Prostate gland (tissue), 2 donors: ENCODE measurements at regions not wholly inside any gene's neighbourhood (a gene's known extent, or its start where the extent isn't known, plus 50 kb on each side); places are given as distances from the start of the nearest gene placed in this dataset.

ENCODE experiments used
- DNase-seq: peaks from one replicate; pipeline ENCODE4 v3.0.0-alpha.2; 2019; ENCODE audit warnings: low spot score
- H3K27ac ChIP-seq, 2 donors: fragments of 200-600 bp; sonication (generic); 2 replicates each; pipeline ENCODE4 v1.5.1; 2017 to 2019
- H3K27me3 ChIP-seq: fragments of 200-600 bp; sonication (generic); replicated peaks from 2 replicates; pipeline ENCODE4 v1.5.1; 2019; ENCODE audit not compliant: insufficient read depth
- H3K36me3 ChIP-seq, 2 donors: fragments of 200-600 bp; sonication (generic); 1 replicate in 1 of 2; 2 replicates in 1 of 2; pipeline versions ENCODE4 v1.5.1 to v1.8.1; 2017 to 2019
- H3K4me1 ChIP-seq: fragments of 200-600 bp; sonication (generic); replicated peaks from 2 replicates; pipeline ENCODE4 v1.5.1; 2019
- H3K4me3 ChIP-seq, 2 donors: fragments of 200-600 bp; sonication (generic); 2 replicates each; pipeline ENCODE4 v1.5.1; 2017 to 2019
- H3K9me3 ChIP-seq: fragments of 200-600 bp; sonication (generic); 2 replicates; pipeline ENCODE4 v1.5.1; 2017
- POLR2A ChIP-seq: fragments of 450-650 bp; IDR thresholded peaks from one replicate; pipeline ENCODE4 v1.6.1; 2016; ENCODE audit warnings: antibody characterized with exemption, mild to moderate bottlenecking
- POLR2AphosphoS5 ChIP-seq: sonication (generic); formaldehyde crosslinking; IDR thresholded peaks from one replicate; pipeline ENCODE4 v1.6.1; 2017; ENCODE audit warnings: antibody characterized with exemption
- WGBS: methylation state at CpG from one replicate; pipeline ENCODE4 v1.1.5; 2018; 5-methylcytosine and 5-hydroxymethylcytosine counted together
- intact Hi-C: fragments of 100-400 bp; cut with DNase I; formaldehyde crosslinking; loops from one replicate; pipeline ENCODE4 v1.14.2; 2022
- TF ChIP-seq, protein P1 (sequence below), 4 experiments: fragments of 200-600 bp in 2 of 4; fragments of 450-650 bp in 2 of 4; sonication (generic) in 2 of 4; IDR thresholded peaks; 1 replicate in 3 of 4; 2 replicates in 1 of 4; pipeline ENCODE4 v1.5.1; 2016 to 2019; ENCODE audit warnings: antibody characterized with exemption in 4 of 4, mild to moderate bottlenecking in 2 of 4, moderate library complexity in 2 of 4

DNA sequence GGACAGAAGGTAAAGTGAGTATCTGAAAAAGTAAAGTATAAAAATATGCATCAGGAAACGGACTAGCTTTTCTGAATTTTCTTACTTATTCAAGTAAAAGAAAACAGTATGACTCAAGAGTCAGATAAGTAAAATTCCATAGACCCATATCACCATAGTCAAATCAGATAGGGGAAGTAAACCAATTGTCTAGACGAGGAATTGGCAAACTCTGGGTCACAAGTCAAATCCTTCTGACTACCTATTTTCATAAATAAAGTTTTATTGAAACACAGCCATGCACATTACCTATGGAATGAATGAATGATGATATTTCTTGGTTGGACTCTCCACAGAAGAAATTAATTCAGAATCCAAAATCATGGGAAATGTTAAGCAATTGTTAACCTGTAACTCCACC is 59.1 kb upstream of the TMC1 start:
- 82% methylated on average over 2 of the region's 2 CpGs for WGBS
- Histone ChIP-seq H3K27me3 (no peaks in the 10 kb centered on the region), H3K9me3 (no peaks in the 10 kb centered on the region), H3K27ac (no peak overlapping the region), H3K4me3 (no peak overlapping the region), H3K4me1 (no peaks in the 10 kb centered on the region), H3K36me3 (no peaks in the 10 kb centered on the region)
- no peak for DNase-seq
- intact Hi-C loops, result no loop called here
- TF ChIP-seq POLR2AphosphoS5 (no peak), POLR2A (no peak)
- TF ChIP-seq, protein P1, sequence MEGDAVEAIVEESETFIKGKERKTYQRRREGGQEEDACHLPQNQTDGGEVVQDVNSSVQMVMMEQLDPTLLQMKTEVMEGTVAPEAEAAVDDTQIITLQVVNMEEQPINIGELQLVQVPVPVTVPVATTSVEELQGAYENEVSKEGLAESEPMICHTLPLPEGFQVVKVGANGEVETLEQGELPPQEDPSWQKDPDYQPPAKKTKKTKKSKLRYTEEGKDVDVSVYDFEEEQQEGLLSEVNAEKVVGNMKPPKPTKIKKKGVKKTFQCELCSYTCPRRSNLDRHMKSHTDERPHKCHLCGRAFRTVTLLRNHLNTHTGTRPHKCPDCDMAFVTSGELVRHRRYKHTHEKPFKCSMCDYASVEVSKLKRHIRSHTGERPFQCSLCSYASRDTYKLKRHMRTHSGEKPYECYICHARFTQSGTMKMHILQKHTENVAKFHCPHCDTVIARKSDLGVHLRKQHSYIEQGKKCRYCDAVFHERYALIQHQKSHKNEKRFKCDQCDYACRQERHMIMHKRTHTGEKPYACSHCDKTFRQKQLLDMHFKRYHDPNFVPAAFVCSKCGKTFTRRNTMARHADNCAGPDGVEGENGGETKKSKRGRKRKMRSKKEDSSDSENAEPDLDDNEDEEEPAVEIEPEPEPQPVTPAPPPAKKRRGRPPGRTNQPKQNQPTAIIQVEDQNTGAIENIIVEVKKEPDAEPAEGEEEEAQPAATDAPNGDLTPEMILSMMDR (IDR thresholded peaks at IDR 0.05), result no peak

DNA sequence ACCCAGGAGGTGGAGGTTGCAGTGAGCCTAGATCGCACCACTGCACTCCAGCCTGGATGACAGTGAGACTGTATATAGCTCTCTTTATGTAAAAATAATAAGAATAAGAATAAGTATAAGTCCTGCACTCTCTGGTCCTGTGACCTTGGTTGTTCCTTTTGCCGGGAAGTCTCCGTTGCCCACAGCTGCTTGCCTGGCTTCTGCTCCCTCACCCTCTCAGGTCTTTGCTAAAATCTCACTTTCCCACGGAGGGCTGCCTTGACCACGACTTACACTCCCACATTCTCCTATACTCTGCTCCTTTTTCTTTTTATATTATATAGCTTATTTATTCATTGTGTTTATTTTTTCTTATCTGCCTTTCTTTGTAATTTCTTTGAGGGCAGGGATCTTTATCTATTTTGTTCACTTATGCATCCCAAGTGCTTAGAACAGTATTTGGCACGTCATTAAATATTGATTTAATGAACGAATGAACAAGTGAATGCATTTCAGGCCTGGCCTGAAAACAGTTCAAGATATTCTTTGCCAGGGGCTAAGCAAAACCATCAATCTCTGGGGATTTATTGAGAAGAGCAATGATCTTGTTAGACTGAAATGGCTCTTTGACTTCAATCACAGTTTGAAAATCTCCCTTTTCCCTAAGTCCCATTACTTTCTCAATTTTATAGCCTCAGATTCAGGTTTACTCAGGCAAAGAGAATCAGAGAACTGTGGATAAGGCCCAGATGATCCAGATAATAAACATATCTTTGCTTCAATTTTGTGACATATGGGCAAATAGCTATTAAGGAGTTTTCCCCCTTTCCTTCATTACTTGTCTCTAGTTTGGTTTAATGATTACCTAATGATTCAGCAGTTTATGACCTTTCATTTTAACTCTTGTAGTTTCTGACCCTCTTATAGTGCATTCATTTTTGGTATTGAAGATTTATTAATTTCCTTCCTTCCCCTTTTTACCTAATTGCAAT is 60.8 kb upstream of the TMC1 start:
- Histone ChIP-seq H3K27ac (no peak overlapping the region), H3K4me3 (no peak overlapping the region), H3K36me3 (no peaks in the 10 kb centered on the region), H3K4me1 (no peaks in the 10 kb centered on the region), H3K27me3 (no peaks in the 10 kb centered on the region), H3K9me3 (no peaks in the 10 kb centered on the region)
- TF ChIP-seq POLR2AphosphoS5 (no peak), POLR2A (no peak)
- TF ChIP-seq, protein P1 (IDR thresholded peaks at IDR 0.05), result no peak
- intact Hi-C loops, result no loop called here
- WGBS, result 58% methylated on average over 7 of the region's 7 CpGs
- DNase-seq, result no peak

DNA sequence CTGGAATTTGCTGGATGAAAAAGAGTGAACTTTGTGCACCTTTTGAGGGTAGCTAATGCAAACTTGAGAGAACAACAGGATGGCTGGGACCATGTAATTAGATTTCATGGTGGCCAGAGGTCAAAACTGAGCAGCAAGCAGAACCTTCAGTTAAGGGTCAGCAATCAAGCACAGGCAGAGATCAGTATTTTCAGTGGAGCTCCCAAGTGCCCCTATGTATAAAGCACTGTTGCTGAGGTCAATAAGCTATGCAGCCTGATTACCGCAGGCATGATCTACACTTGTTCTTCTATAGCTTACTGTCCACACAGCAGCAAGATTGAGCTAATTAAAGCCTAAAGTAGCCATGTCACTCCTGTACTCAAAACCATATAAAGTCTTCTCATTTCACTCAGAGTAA is 62.1 kb upstream of the TMC1 start:
- intact Hi-C loops, result loop anchor here (5.0 kb wide), 1 partner anchor 118 kb away; no protein-coding TSS in a partner anchor
- no peaks in the 10 kb centered on the region for H3K36me3 ChIP-seq
- H3K27me3 ChIP-seq, result no peaks in the 10 kb centered on the region
- DNase-seq, result no peak
- H3K27ac ChIP-seq, result no peak overlapping the region
- WGBS, result 90% methylated on average over 1 of the region's 1 CpG
- no peak overlapping the region for H3K4me3 ChIP-seq
- TF ChIP-seq POLR2A (no peak), POLR2AphosphoS5 (no peak)
- TF ChIP-seq, protein P1 (IDR thresholded peaks at IDR 0.05), result no peak
- no peaks in the 10 kb centered on the region for H3K4me1 ChIP-seq
- H3K9me3 ChIP-seq, result no peaks in the 10 kb centered on the region

DNA sequence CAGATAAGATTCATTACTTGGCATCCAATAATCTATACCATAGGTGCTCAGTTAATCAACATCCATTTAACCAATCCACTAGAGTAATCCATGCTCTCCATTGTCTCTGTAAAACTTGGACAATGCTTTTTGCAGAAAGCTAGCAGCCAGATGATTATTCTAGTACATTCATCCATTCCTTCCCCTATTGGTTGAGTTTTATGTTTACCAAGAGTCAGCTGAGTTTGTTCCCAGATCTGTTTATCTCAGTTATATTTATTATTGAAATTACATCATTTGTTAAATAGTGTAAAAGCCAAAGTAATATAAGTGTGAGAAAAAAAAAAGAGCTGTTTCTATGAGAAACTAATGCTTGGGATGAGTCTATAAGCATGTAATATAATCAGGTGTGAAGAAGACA is 63.3 kb upstream of the TMC1 start:
- intact Hi-C loops, result loop anchor here (5.0 kb wide), 1 partner anchor 119 kb away; no protein-coding TSS in a partner anchor
- no peak for DNase-seq
- H3K4me3 ChIP-seq, result no peak overlapping the region
- H3K4me1 ChIP-seq, result no peaks in the 10 kb centered on the region
- no peaks in the 10 kb centered on the region for H3K36me3 ChIP-seq
- no peaks in the 10 kb centered on the region for H3K9me3 ChIP-seq
- no peak for TF ChIP-seq POLR2AphosphoS5
- no peak for TF ChIP-seq POLR2A
- TF ChIP-seq, protein P1 (IDR thresholded peaks at IDR 0.05), result no peak
- H3K27me3 ChIP-seq, result no peaks in the 10 kb centered on the region
- H3K27ac ChIP-seq, result no peak overlapping the region

DNA sequence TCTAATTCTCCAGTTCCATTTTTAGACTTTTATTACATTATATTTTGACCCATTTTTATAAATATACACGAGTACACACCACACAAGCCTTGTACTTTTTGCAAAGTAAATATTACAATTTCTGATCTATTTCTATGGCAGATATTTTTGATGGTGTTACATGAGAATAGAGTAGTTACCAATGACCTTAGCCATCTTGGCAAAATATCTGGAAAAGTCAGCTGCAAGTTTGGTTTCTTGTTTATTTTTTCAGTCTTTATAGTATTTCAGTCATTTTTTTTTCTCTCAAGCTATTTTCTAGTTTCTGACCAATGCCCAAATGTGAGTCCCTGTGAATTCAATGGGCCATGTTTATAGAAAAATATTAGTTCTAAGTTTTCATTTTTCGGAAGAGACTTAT is 64.0 kb upstream of the TMC1 start:
- Histone ChIP-seq H3K27ac (no peak overlapping the region), H3K4me1 (no peaks in the 10 kb centered on the region), H3K27me3 (no peaks in the 10 kb centered on the region), H3K36me3 (no peaks in the 10 kb centered on the region), H3K4me3 (no peak overlapping the region), H3K9me3 (no peaks in the 10 kb centered on the region)
- 76% methylated on average over 2 of the region's 2 CpGs for WGBS
- no peak for DNase-seq
- intact Hi-C loops, result loop anchor here (5.0 kb wide), 1 partner anchor 120 kb away; no protein-coding TSS in a partner anchor
- TF ChIP-seq POLR2A, result no peak
- TF ChIP-seq POLR2AphosphoS5, result no peak
- TF ChIP-seq, protein P1 (IDR thresholded peaks at IDR 0.05), result no peak
